ENCODE measurements at regions not wholly inside any gene's neighbourhood (a gene's known extent, or its start where the extent isn't known, plus 50 kb on each side); places are given as distances from the start of the nearest gene placed in this dataset.

DNA sequence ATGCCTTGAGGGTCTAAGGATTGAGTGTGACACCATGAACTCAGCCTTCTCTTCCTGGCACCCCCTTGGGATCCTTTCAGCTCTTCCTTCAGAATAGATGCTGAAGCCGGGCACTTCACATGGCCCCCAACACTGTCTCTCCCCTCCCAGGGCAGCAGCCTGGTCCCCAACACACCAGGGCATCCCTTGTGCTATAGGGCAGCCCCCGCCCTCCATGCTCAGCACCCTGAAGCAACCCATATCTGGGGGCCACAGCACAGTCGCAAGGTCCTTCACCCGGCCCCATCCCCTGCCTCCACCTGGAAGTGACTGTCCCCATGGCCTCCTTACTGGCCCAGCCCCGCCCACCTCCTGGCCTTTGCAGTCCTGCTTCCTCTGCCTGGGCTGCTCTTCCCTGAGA lies 143.1 kb downstream of the C16orf95 start:
- ATAC-seq (no peak), DNase-seq (ENCODE audit: low spot score in 2 of 2) (no peak)
- Mint-ChIP-seq H3K36me3 (no peaks in the 10 kb centered on the region), H3K4me1 (no peaks in the 10 kb centered on the region), H3K27ac (no peak overlapping the region), H3K9me3 (peaks cover 3% of the 10 kb centered on the region), H3K4me3 (no peak overlapping the region)

- Mint-ChIP-seq H3K9me3 (no peaks in the 10 kb centered on the region), H3K36me3 (no peaks in the 10 kb centered on the region), H3K4me3 (no peak overlapping the region), H3K4me1 (no peaks in the 10 kb centered on the region), H3K27ac (no peak overlapping the region)
- no peak for ATAC-seq
- no peak for DNase-seq (ENCODE audit: low spot score in 2 of 2)
These were observed 140.5 kb downstream of the C16orf95 start for GRCh38 chr16:87176735-87177134.

GRCh38 chr16:87177673-87178072 lies 139.5 kb downstream of the C16orf95 start:
- DNase-seq (ENCODE audit: low spot score in 2 of 2) (no peak), ATAC-seq (no peak)
- no peak overlapping the region for H3K4me3 Mint-ChIP-seq
- H3K4me1 Mint-ChIP-seq, result no peaks in the 10 kb centered on the region
- H3K9me3 Mint-ChIP-seq, result no peaks in the 10 kb centered on the region
- no peak overlapping the region for H3K27ac Mint-ChIP-seq
- H3K36me3 Mint-ChIP-seq, result no peaks in the 10 kb centered on the region

DNA sequence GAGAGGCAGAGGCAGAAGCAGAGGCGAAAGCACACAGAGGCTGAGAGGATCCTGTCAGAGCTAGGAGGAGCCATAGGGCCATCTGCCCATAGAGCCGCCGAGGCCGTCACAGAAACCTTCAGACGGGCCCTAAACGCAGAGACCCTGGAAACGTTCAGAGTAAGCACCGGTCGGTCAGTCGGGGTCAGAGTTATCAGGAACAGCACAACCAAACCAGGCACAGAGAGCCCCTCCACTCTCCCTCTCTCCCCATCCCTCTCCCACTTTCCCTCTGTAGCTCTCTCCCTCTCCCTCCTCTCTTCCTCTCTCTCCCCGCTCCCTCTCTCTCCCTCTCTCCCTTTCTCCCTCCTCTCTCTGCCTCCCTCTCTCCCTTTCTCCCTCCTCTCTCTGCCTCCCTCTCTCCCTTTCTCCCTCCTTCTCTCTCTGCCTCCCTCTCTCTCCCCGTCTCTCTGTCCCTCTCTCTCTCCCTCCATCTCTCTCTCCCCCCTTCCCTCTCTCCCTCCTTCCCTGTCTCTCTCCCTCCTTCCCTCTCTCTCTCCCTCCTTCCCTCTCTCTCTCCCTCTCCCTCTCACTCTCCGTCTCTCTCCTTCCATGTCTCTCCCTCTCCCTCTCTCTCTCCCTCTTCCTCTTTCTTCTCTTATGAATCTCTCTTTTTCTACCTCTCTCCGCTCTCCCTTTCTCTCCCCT lies 138.9 kb downstream of the C16orf95 start:
- Mint-ChIP-seq H3K4me1 (no peaks in the 10 kb centered on the region), H3K36me3 (no peaks in the 10 kb centered on the region), H3K4me3 (no peak overlapping the region), H3K9me3 (no peaks in the 10 kb centered on the region), H3K27ac (no peak overlapping the region)
- ATAC-seq (no peak), DNase-seq (ENCODE audit: low spot score in 2 of 2) (no peak)

DNA sequence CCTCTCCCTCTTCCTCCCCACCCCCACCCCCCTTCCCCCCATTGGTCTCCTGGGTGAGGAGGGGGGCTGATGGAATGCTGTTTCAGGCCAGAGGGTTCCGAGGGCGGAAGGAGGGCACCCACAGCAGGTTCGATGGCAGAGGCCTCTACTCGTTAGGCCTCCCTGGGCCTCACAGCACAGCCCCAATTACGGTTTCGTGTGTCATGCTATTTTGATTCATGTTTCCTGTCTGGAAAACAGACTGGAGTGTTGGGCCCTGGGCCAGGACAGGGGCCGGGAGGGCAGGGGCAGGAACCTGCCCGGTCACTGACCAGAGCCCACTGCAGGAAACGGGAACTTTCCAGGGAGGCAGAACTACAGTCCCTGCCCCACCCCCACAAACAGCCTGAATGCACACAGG lies 138.2 kb downstream of the C16orf95 start:
- no peak for ATAC-seq
- DNase-seq (ENCODE audit: low spot score in 2 of 2), result no peak
- Mint-ChIP-seq H3K36me3 (no peaks in the 10 kb centered on the region), H3K27ac (no peak overlapping the region), H3K9me3 (no peaks in the 10 kb centered on the region), H3K4me3 (no peak overlapping the region), H3K4me1 (no peaks in the 10 kb centered on the region)

- DNase-seq (ENCODE audit: low spot score in 2 of 2), result no peak
- Mint-ChIP-seq H3K27ac (no peak overlapping the region), H3K4me3 (no peak overlapping the region), H3K36me3 (no peaks in the 10 kb centered on the region), H3K9me3 (no peaks in the 10 kb centered on the region), H3K4me1 (no peaks in the 10 kb centered on the region)
- ATAC-seq, result no peak
These were observed 137.1 kb downstream of the C16orf95 start for GRCh38 chr16:87180069-87180468.

GRCh38 chr16:87182759-87183158 lies 134.4 kb downstream of the C16orf95 start:
- H3K27ac Mint-ChIP-seq, result no peak overlapping the region
- H3K4me3 Mint-ChIP-seq, result no peak overlapping the region
- H3K36me3 Mint-ChIP-seq, result peaks cover 10% of the 10 kb centered on the region
- peaks cover 12% of the 10 kb centered on the region for H3K4me1 Mint-ChIP-seq
- no peak for ATAC-seq
- no peak for DNase-seq (ENCODE audit: low spot score in 2 of 2)
- peaks cover 8% of the 10 kb centered on the region for H3K9me3 Mint-ChIP-seq

- no peak overlapping the region for H3K4me3 Mint-ChIP-seq
These were observed 133.5 kb downstream of the C16orf95 start for GRCh38 chr16:87183647-87184046.

GRCh38 chr16:87185308-87185707 lies 131.9 kb downstream of the C16orf95 start:
- Mint-ChIP-seq H3K4me1 (peaks cover 14% of the 10 kb centered on the region), H3K36me3 (peaks cover 10% of the 10 kb centered on the region), H3K4me3 (no peak overlapping the region), H3K9me3 (peaks cover 9% of the 10 kb centered on the region), H3K27ac (no peak overlapping the region)
- ATAC-seq (no peak), DNase-seq (ENCODE audit: low spot score in 2 of 2) (no peak)

More at GRCh38 chr16:87183647-87184046, 133.5 kb downstream of the C16orf95 start:
- H3K36me3 Mint-ChIP-seq, result peaks cover 10% of the 10 kb centered on the region
- no peak overlapping the region for H3K27ac Mint-ChIP-seq
- peaks cover 9% of the 10 kb centered on the region for H3K9me3 Mint-ChIP-seq
- no peak for ATAC-seq
- peaks cover 14% of the 10 kb centered on the region for H3K4me1 Mint-ChIP-seq
- no peak for DNase-seq (ENCODE audit: low spot score in 2 of 2)

- H3K36me3 Mint-ChIP-seq, result peaks cover 10% of the 10 kb centered on the region
- H3K9me3 Mint-ChIP-seq, result peaks cover 9% of the 10 kb centered on the region
- no peak for ATAC-seq
- no peak overlapping the region for H3K27ac Mint-ChIP-seq
- H3K4me1 Mint-ChIP-seq, result peaks cover 14% of the 10 kb centered on the region
- DNase-seq (ENCODE audit: low spot score in 2 of 2), result no peak
- no peak overlapping the region for H3K4me3 Mint-ChIP-seq
These were observed 131.2 kb downstream of the C16orf95 start for GRCh38 chr16:87185983-87186382.

DNA sequence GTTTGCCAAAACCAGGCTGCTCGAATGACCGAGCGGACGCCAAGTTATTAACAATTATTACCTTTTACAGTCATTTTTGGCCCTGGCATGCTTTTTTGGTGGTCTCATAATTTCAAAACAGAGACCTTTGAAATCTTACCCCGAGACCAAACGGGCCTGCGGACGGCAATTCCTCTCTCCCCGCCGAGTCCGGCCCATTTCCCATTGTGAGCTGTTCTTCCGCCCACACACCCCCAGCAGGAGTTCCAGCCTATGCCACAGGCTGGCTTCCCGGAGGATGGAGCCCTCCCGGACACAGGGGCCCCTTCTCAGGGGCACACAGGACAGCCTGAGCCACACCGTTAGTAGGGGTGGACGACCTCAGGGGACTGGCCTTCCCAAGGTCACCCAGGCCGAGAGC lies 130.7 kb downstream of the C16orf95 start:
- Mint-ChIP-seq H3K4me3 (no peak overlapping the region), H3K36me3 (peaks cover 10% of the 10 kb centered on the region), H3K9me3 (peaks cover 9% of the 10 kb centered on the region), H3K4me1 (peaks cover 14% of the 10 kb centered on the region), H3K27ac (no peak overlapping the region)
- no peak for ATAC-seq
- no peak for DNase-seq (ENCODE audit: low spot score in 2 of 2)

DNA sequence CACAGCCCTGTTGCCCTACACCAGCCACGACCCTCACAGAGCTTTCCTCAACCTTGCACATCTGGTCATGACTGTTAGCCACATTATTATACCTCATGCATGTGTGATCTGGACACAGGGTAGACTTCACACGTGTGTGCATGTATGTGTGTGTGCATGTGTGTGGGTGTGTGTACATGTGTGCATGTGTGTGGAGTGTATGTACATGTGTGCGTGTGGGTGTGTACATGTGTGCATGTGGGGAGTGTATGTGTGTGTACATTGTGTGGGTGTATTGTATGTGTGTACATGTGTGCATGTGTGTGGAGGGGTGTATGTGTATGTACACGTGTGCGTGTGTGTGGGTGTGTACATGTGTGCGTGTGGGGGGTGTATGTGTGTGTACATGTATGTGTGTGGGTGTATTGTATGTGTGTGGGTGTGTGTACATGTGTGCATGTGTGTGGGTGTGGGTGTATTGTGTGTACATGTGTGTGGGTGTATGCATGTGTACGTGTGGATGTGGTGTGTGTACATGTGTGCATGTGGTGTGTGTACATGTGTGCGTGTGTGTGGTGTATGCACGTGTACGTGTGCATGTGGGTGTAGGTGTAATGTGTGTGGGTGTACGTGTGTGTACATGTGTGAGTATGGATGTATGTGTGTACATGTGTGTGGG lies 130.2 kb downstream of the C16orf95 start:
- Mint-ChIP-seq H3K4me1 (peaks cover 14% of the 10 kb centered on the region), H3K9me3 (peaks cover 9% of the 10 kb centered on the region)

GRCh38 chr16:87188104-87188503 lies 129.1 kb downstream of the C16orf95 start:
- H3K9me3 Mint-ChIP-seq, result peaks cover 9% of the 10 kb centered on the region
- H3K4me1 Mint-ChIP-seq, result peaks cover 14% of the 10 kb centered on the region
- H3K27ac Mint-ChIP-seq, result no peak overlapping the region
- no peak overlapping the region for H3K4me3 Mint-ChIP-seq
- H3K36me3 Mint-ChIP-seq, result peaks cover 10% of the 10 kb centered on the region
- ATAC-seq, result no peak
- no peak for DNase-seq (ENCODE audit: low spot score in 2 of 2)

More for the DNA sequence above, 130.2 kb downstream of the C16orf95 start:
- peaks cover 10% of the 10 kb centered on the region for H3K36me3 Mint-ChIP-seq
- no peak overlapping the region for H3K27ac Mint-ChIP-seq
- ATAC-seq (no peak), DNase-seq (ENCODE audit: low spot score in 2 of 2) (no peak)
- H3K4me3 Mint-ChIP-seq, result no peak overlapping the region

GRCh38 chr16:87189426-87189825 lies 127.8 kb downstream of the C16orf95 start:
- ATAC-seq (no peak), DNase-seq (ENCODE audit: low spot score in 2 of 2) (no peak)
- Mint-ChIP-seq H3K4me3 (no peak overlapping the region), H3K27ac (no peak overlapping the region), H3K36me3 (peaks cover 10% of the 10 kb centered on the region), H3K4me1 (peaks cover 14% of the 10 kb centered on the region), H3K9me3 (peaks cover 9% of the 10 kb centered on the region)

DNA sequence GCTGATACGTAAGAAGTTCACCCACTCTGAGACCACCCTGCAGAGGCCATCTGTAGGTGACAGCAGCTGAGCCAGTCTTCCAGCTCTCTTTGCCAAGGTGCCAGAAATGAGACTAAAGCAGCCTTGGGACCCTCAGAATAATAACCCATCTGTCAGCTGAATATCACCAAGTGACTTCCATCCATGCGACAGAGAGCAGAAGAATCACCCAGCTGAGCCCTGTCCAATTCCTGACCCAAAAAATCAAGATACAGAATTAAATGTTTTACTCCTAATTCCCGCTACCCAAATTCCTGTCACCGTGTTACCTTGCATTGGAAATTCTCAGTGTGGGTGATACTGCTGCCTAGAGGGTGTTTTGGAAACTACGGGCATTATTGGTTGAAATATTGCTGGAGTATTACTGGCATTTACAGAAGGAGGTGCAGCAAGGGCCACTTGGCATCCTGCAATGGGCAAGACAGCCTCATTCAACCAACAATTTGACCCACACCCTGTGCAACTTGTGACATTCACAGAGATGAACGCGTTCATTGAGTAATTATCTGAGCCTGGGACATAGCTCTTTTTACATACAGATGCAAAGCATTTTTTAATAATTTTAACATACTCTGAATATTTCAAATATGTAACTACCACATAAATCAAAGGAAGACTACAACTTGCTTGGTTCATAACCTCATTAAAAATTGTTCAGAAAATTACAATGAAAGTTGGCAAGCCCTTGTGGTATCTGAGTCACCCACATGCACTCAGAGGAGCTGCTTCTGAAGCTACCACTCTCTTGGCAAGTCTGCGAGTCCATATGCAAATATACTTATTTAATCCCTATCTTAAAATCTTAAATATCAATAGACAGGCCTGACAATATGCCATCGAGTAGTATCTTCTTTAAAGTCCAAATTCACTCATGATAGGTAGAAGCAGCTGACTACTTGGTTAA lies 126.6 kb downstream of the C16orf95 start:
- H3K4me1 Mint-ChIP-seq, result peaks cover 14% of the 10 kb centered on the region
- no peak overlapping the region for H3K4me3 Mint-ChIP-seq
- ATAC-seq, result no peak
- peaks cover 10% of the 10 kb centered on the region for H3K36me3 Mint-ChIP-seq
- no peak for DNase-seq (ENCODE audit: low spot score in 2 of 2)
- H3K9me3 Mint-ChIP-seq, result peaks cover 9% of the 10 kb centered on the region
- no peak overlapping the region for H3K27ac Mint-ChIP-seq

Data from stimulated activated effector memory CD8-positive, alpha-beta T cell treated with anti-CD3 and anti-CD28 coated beads, Interleukin-12 subunit alpha, Interleukin-12 subunit beta, amount 100 ng/mL, for 72 hours (primary cell).